Small intestine (tissue), 7 donors: ENCODE measurements at regions not wholly inside any gene's neighbourhood (a gene's known extent, or its start where the extent isn't known, plus 50 kb on each side); places are given as distances from the start of the nearest gene placed in this dataset.

Experiments used
- DNase-seq, 2 donors: peaks; one replicate each; pipeline versions ENCODE4 v3.0.0 to v3.0.0-alpha.2; 2013
- FAIRE-seq: peaks from 2 replicates; lab custom pipeline; 2012; peaks lifted over from hg19 to GRCh38; lab: Jason Lieb, UNC
- H3K27ac ChIP-seq, 3 donors: one replicate each; pipeline ENCODE4 v1.5.1; 2013; ENCODE audit warnings: low read length in 2 of 3, mild to moderate bottlenecking in 2 of 3, control low read depth in 1 of 3, inconsistent platforms in 1 of 3, low read depth in 1 of 3, moderate library complexity in 1 of 3
- H3K27me3 ChIP-seq, 3 donors: one replicate each; pipeline ENCODE4 v1.6.1; 2013; ENCODE audit warnings: low read length in 3 of 3, inconsistent platforms in 1 of 3; ENCODE audit not compliant: control insufficient read depth in 3 of 3, insufficient read depth in 3 of 3
- H3K36me3 ChIP-seq, 3 donors: one replicate each; pipeline ENCODE4 v1.6.1; 2013; ENCODE audit warnings: low read length in 3 of 3, inconsistent platforms in 1 of 3, low read depth in 1 of 3, mild to moderate bottlenecking in 1 of 3, moderate library complexity in 1 of 3; ENCODE audit not compliant: control insufficient read depth in 3 of 3, insufficient read depth in 2 of 3
- H3K4me1 ChIP-seq, 3 donors: one replicate each; pipeline ENCODE4 v1.6.1; 2013; ENCODE audit warnings: low read length in 2 of 3, inconsistent platforms in 1 of 3, low read depth in 1 of 3, mild to moderate bottlenecking in 1 of 3, moderate library complexity in 1 of 3; ENCODE audit not compliant: control insufficient read depth in 3 of 3, insufficient read depth in 2 of 3
- H3K4me3 ChIP-seq, 3 donors: one replicate each; pipeline ENCODE4 v1.5.1; 2013; ENCODE audit warnings: low read length in 3 of 3, control low read depth in 1 of 3, inconsistent platforms in 1 of 3, low read depth in 1 of 3, mild to moderate bottlenecking in 1 of 3, moderate library complexity in 1 of 3
- H3K9me3 ChIP-seq, 2 donors: one replicate each; pipeline ENCODE4 v1.6.1; 2013; ENCODE audit warnings: low read depth in 1 of 2, low read length in 1 of 2; ENCODE audit not compliant: control insufficient read depth in 2 of 2, insufficient read depth in 1 of 2
- WGBS, 3 donors: extraction: QIAGEN DNeasy Blood & Tissue Kit; methylation state at CpG; one replicate each; pipeline ENCODE4 v1.1.7; 2013; 5-methylcytosine and 5-hydroxymethylcytosine counted together
- donor health status: healthy with polysubstance abuse.
- donor health status: control.
- donor health status: control.
- donor health status: Bipolar disorder and iron deficiency.
- donor health status: healthy.

DNA sequence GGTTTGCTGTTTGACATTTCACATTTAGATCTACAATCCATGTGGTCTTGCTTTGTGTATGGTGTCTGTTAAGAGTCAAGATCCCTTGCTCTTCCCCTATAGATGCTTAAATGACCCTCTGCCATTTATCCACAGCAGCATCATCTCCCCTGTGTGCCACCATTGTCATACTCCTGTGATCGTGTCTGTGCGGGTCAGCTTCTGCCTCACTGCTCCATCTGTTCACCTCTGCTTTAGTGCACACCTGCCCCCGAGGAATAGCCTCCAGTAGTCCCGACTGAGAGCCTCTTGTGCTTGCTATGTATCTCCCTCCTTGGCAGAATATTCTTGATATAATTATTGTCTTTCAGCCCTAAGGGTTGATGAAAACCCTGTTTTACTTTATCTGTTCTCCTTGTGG lies 551.2 kb downstream of the CDH26 start:
- no peak for DNase-seq
- H3K9me3 ChIP-seq, result no peaks in the 10 kb centered on the region
- no peak overlapping the region for H3K4me3 ChIP-seq
- H3K27me3 ChIP-seq, result no peaks in the 10 kb centered on the region
- no peaks in the 10 kb centered on the region for H3K36me3 ChIP-seq
- 77 to 82% (median 81%) methylated on average over 4 of the region's 4 CpGs for WGBS, 3 donors
- H3K27ac ChIP-seq, result no peak overlapping the region
- H3K4me1 ChIP-seq, result no peaks in the 10 kb centered on the region
- no peak for FAIRE-seq

DNA sequence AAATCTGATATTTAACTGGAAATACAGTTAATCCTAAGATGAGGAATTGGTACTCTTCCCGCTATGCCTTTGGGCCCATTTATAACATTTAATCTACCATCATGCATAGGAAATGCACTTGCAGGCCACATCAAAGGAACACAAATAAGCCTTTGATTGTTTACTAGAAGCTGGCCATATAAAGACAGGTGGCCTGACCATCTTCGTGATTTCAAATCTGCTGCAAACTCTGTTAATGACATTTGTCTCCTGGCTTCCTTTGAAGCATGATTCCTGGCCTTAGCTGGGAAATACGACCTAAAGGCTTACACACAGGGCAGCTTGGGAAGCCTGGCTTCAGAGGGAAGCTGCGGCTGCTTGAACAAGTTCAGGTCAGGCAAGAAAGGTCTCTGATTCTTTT lies 552.1 kb downstream of the CDH26 start:
- 50 to 65% (median 58%) methylated on average over 4 of the region's 4 CpGs for WGBS, 3 donors
- Histone ChIP-seq H3K27ac (no peak overlapping the region), H3K9me3 (no peaks in the 10 kb centered on the region), H3K4me3 (no peak overlapping the region), H3K4me1 (no peaks in the 10 kb centered on the region), H3K36me3 (no peaks in the 10 kb centered on the region), H3K27me3 (no peaks in the 10 kb centered on the region)
- FAIRE-seq, result no peak
- DNase-seq, result no peak

GRCh38 chr20:60512443-60512842 lies 554.2 kb downstream of the CDH26 start:
- no peak for FAIRE-seq
- Histone ChIP-seq H3K27me3 (no peaks in the 10 kb centered on the region), H3K27ac (no peak overlapping the region), H3K4me3 (no peak overlapping the region), H3K9me3 (no peaks in the 10 kb centered on the region), H3K36me3 (no peaks in the 10 kb centered on the region), H3K4me1 (no peaks in the 10 kb centered on the region)
- DNase-seq, result no peak
- WGBS, 3 donors, result 76 to 81% (median 81%) methylated on average over 4 of the region's 4 CpGs

DNA sequence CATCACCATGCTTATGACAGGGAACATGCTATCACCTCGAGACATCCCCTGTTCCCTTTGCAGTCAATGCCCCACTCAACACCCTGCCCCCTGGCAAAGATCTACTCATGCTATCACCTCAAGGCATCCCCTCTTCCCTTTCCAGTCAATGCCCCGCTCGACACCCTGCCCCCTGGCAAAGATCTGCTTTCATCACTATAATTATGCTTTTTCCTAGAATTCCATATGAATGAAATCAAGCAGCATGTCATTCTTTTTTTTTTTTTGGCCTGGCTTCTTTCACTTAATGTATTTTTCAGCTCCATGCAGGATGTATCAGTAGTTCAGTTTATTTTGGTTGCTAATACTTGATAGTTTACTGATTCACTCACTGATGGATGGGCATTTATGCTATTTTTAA lies 554.9 kb downstream of the CDH26 start:
- 62 to 76% (median 64%) methylated on average over 3 of the region's 3 CpGs for WGBS, 3 donors
- no peak overlapping the region for H3K4me3 ChIP-seq
- H3K27me3 ChIP-seq, result no peaks in the 10 kb centered on the region
- FAIRE-seq, result no peak
- no peaks in the 10 kb centered on the region for H3K4me1 ChIP-seq
- DNase-seq, result no peak
- H3K9me3 ChIP-seq, result no peaks in the 10 kb centered on the region
- no peak overlapping the region for H3K27ac ChIP-seq
- H3K36me3 ChIP-seq, result no peaks in the 10 kb centered on the region

- Histone ChIP-seq H3K4me1 (no peaks in the 10 kb centered on the region), H3K27ac (no peak overlapping the region), H3K36me3 (no peaks in the 10 kb centered on the region), H3K27me3 (no peaks in the 10 kb centered on the region), H3K4me3 (no peak overlapping the region), H3K9me3 (no peaks in the 10 kb centered on the region)
- FAIRE-seq (no peak), DNase-seq (no peak)
- 72 to 84% (median 81%) methylated on average over 2 of the region's 2 CpGs for WGBS, 3 donors
Measured at GRCh38 chr20:60516442-60516841, 558.2 kb downstream of the CDH26 start.

- DNase-seq (no peak), FAIRE-seq (no peak)
- 61 to 77% (median 65%) methylated on average over 1 of the region's 1 CpG for WGBS, 3 donors
- Histone ChIP-seq H3K27ac (no peak overlapping the region), H3K9me3 (no peaks in the 10 kb centered on the region), H3K4me1 (no peaks in the 10 kb centered on the region), H3K4me3 (no peak overlapping the region), H3K27me3 (no peaks in the 10 kb centered on the region), H3K36me3 (no peaks in the 10 kb centered on the region)
Measured at GRCh38 chr20:60518022-60518421, 559.8 kb downstream of the CDH26 start.

GRCh38 chr20:60525397-60525796 lies 567.2 kb downstream of the CDH26 start:
- H3K27me3 ChIP-seq, result no peaks in the 10 kb centered on the region
- H3K4me1 ChIP-seq, result no peaks in the 10 kb centered on the region
- DNase-seq, result no peak
- WGBS, 3 donors, result 76 to 81% (median 76%) methylated on average over 2 of the region's 2 CpGs
- H3K36me3 ChIP-seq, result no peaks in the 10 kb centered on the region
- H3K4me3 ChIP-seq, result no peak overlapping the region
- H3K9me3 ChIP-seq, result no peaks in the 10 kb centered on the region
- no peak overlapping the region for H3K27ac ChIP-seq
- no peak for FAIRE-seq

GRCh38 chr20:60527656-60528055 lies 569.4 kb downstream of the CDH26 start:
- no peak for DNase-seq
- Histone ChIP-seq H3K27me3 (no peaks in the 10 kb centered on the region), H3K4me3 (no peak overlapping the region), H3K36me3 (no peaks in the 10 kb centered on the region), H3K4me1 (no peaks in the 10 kb centered on the region), H3K27ac (no peak overlapping the region), H3K9me3 (no peaks in the 10 kb centered on the region)
- FAIRE-seq, result no peak
- WGBS, 3 donors, result 42 to 52% (median 46%) methylated on average over 7 of the region's 7 CpGs

- Histone ChIP-seq H3K9me3 (no peaks in the 10 kb centered on the region), H3K4me3 (no peak overlapping the region), H3K36me3 (no peaks in the 10 kb centered on the region), H3K4me1 (no peaks in the 10 kb centered on the region), H3K27ac (no peak overlapping the region), H3K27me3 (no peaks in the 10 kb centered on the region)
- WGBS, 3 donors, result 75 to 81% (median 78%) methylated on average over 5 of the region's 5 CpGs
- DNase-seq (no peak), FAIRE-seq (no peak)
Measured at GRCh38 chr20:60528141-60528540, 569.9 kb downstream of the CDH26 start.
